ENCODE measurements at regions not wholly inside any gene's neighbourhood (a gene's known extent, or its start where the extent isn't known, plus 50 kb on each side); places are given as distances from the start of the nearest gene placed in this dataset.

DNA sequence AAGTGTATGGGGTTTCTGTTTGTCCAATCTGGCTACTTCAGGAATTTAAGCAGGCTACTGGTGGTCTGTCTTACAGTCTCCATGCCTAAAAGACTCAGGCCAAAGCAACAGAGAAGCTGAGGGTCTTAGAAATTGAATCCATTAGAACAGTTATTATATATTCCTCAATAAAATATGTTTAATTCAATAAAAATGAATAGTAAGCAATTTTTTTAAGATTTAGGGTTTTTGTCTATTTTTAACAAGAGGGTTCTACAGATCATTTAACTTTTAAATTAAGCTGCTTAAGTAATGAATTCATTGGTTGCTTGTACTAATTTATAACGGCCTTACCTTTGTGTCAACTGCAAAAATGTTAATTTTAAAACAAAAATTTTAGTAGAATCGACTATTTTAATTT, 832.6 kb upstream of the SLC39A10 start (continued):
- no peak for TF ChIP-seq ZC3H13 (CRISPR knock-in tag; IDR thresholded peaks at IDR 0.05)

DNA sequence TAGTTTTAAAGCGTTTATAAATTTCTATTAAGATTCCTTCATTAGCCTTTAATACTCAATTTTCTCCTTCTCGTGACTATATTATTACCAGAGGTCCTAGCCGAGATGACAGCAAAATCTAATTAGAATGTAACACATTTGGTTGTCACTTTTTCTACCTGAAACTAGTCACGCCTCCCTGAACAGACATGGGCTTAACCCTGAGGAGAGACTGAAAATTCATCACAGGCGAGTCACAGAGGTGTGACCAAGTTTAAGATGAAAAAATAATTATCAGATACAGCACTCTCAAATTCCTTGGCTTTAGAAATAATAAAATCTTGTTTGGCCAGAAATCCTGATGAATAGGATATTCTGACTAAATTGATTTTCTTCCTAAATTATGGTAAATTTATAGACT, 834.4 kb upstream of the SLC39A10 start:
- DNase-seq (ENCODE audit: low spot score) = no peak
- H3K9ac ChIP-seq (ENCODE audit: insufficient read depth, low read depth, low read length) = no peak overlapping the region
- H3K4me2 ChIP-seq (ENCODE audit: low read depth, low read length) = no peak overlapping the region
- POLR2A ChIA-PET = no interaction called here
- ATAC-seq = no peak
- FAIRE-seq = no peak
- 2% methylated on average over 5 of the region's 5 CpGs for WGBS (ENCODE audit: low lambda C conversion rate)
- H3K27me3 ChIP-seq (ENCODE audit: control insufficient read depth in 1 of 2, insufficient read depth in 2 of 2, low read length in 2 of 2) = no peaks in the 10 kb centered on the region
- BruUV-seq (replicated peaks) = no TSS peak
- no peak for TF ChIP-seq EZH2 (conservative IDR thresholded peaks at IDR 0.05; ENCODE audit: low read depth, low read length)
- TF ChIP-seq KAT2B (IDR thresholded peaks at IDR 0.05; ENCODE audit: borderline replicate concordance, low read depth, low read length) = no peak
- no peak for TF ChIP-seq ZNF350 (CRISPR knock-in tag; IDR thresholded peaks at IDR 0.05; ENCODE audit: borderline replicate concordance, low read depth)
- no peak overlapping the region for H3K27ac ChIP-seq (ENCODE audit: extremely low read length, insufficient read depth, low read length)
- H2AFZ ChIP-seq (ENCODE audit: low read length) = no peak overlapping the region
- CTCF ChIA-PET (ENCODE audit: low intra/inter-chr PET ratio, low total read pairs) = no interaction called here
- intact Hi-C loops (cut with micrococcal nuclease; ENCODE audit: unreplicated experiment) (no loop called here), in situ Hi-C loops (cut with HindIII; ENCODE audit: extremely low pct_ligation_motif_present, low pct_unique_long_range_greater_than_20kb) (no loop called here)
- H3K4me1 ChIP-seq (ENCODE audit: insufficient read depth, low read length) = no peaks in the 10 kb centered on the region
- H3K36me3 ChIP-seq (replicated peaks in 1 of 2; ENCODE audit: control insufficient read depth in 1 of 2, insufficient read depth in 2 of 2, low read length in 2 of 2) = no peaks in the 10 kb centered on the region
- no peaks in the 10 kb centered on the region for H4K20me1 ChIP-seq (ENCODE audit: insufficient read depth, low read length)
- H3K4me3 ChIP-seq (replicated peaks in 1 of 3; ENCODE audit: insufficient read depth in 1 of 3, low read depth in 2 of 3, low read length in 3 of 3) = no peak overlapping the region
- no peaks in the 10 kb centered on the region for H3K79me2 ChIP-seq (ENCODE audit: insufficient read depth, low read length)
- H3K9me3 ChIP-seq (ENCODE audit: low read length) = no peaks in the 10 kb centered on the region

GRCh38 chr2:194822097-194822496, 834.9 kb upstream of the SLC39A10 start:
- POLR2A ChIA-PET = no interaction called here
- Histone ChIP-seq H3K79me2 (ENCODE audit: insufficient read depth, low read length) (no peaks in the 10 kb centered on the region), H3K36me3 (replicated peaks in 1 of 2; ENCODE audit: control insufficient read depth in 1 of 2, insufficient read depth in 2 of 2, low read length in 2 of 2) (no peaks in the 10 kb centered on the region), H3K9ac (ENCODE audit: insufficient read depth, low read depth, low read length) (no peak overlapping the region), H3K9me3 (ENCODE audit: low read length) (no peaks in the 10 kb centered on the region), H4K20me1 (ENCODE audit: insufficient read depth, low read length) (no peaks in the 10 kb centered on the region), H3K4me3 (replicated peaks in 1 of 3; ENCODE audit: insufficient read depth in 1 of 3, low read depth in 2 of 3, low read length in 3 of 3) (no peak overlapping the region), H3K27me3 (ENCODE audit: control insufficient read depth in 1 of 2, insufficient read depth in 2 of 2, low read length in 2 of 2) (no peaks in the 10 kb centered on the region), H2AFZ (ENCODE audit: low read length) (no peak overlapping the region), H3K27ac (ENCODE audit: extremely low read length, insufficient read depth, low read length) (no peak overlapping the region), H3K4me2 (ENCODE audit: low read depth, low read length) (no peak overlapping the region), H3K4me1 (ENCODE audit: insufficient read depth, low read length) (no peaks in the 10 kb centered on the region)
- ATAC-seq (no peak), DNase-seq (ENCODE audit: low spot score) (no peak), FAIRE-seq (no peak)
- CTCF ChIA-PET (ENCODE audit: low intra/inter-chr PET ratio, low total read pairs) = no interaction called here
- intact Hi-C loops (cut with micrococcal nuclease; ENCODE audit: unreplicated experiment) = no loop called here
- in situ Hi-C loops (cut with HindIII; ENCODE audit: extremely low pct_ligation_motif_present, low pct_unique_long_range_greater_than_20kb) = no loop called here
- WGBS (ENCODE audit: low lambda C conversion rate) = 12% methylated on average over 1 of the region's 1 CpG
- BruUV-seq (replicated peaks) = no TSS peak
- TF ChIP-seq MED1 (CRISPR knock-in tag; IDR thresholded peaks at IDR 0.05) = no peak
- TF ChIP-seq BHLHE40 (IDR thresholded peaks at IDR 0.05; ENCODE audit: low read length) = no peak
- TF ChIP-seq CCAR2 (optimal IDR thresholded peaks at IDR 0.05; ENCODE audit: low read depth, low read length) = no peak
- no peak for TF ChIP-seq MNT (IDR thresholded peaks at IDR 0.05)
- TF ChIP-seq SCMH1 (CRISPR knock-in tag; IDR thresholded peaks at IDR 0.05; ENCODE audit: borderline replicate concordance) = no peak
- TF ChIP-seq ZNF232 (CRISPR knock-in tag; IDR thresholded peaks at IDR 0.05; ENCODE audit: borderline replicate concordance) = no peak
- TF ChIP-seq ZNF569 (CRISPR knock-in tag; IDR thresholded peaks at IDR 0.05; ENCODE audit: borderline replicate concordance) = no peak
- TF ChIP-seq FIP1L1 (IDR thresholded peaks at IDR 0.05; ENCODE audit: borderline replicate concordance, insufficient read depth, low read depth, low read length) = no peak
- no peak for TF ChIP-seq DPF2 (CRISPR knock-in tag; IDR thresholded peaks at IDR 0.05; ENCODE audit: borderline replicate concordance, low read depth)
- TF ChIP-seq ZNF101 (CRISPR knock-in tag; IDR thresholded peaks at IDR 0.05; ENCODE audit: borderline replicate concordance, low read depth) = no peak
- no peak for TF ChIP-seq ZNF772 (CRISPR knock-in tag; IDR thresholded peaks at IDR 0.05)
- TF ChIP-seq JDP2 (CRISPR knock-in tag; IDR thresholded peaks at IDR 0.05; ENCODE audit: borderline replicate concordance) = no peak
- TF ChIP-seq KDM5B (CRISPR knock-in tag; IDR thresholded peaks at IDR 0.05; ENCODE audit: borderline replicate concordance) = no peak
- TF ChIP-seq ZFP36 (IDR thresholded peaks at IDR 0.05; ENCODE audit: borderline replicate concordance, low read depth, low read length, partially characterized antibody) = no peak
- no peak for TF ChIP-seq ZSCAN21 (CRISPR knock-in tag; IDR thresholded peaks at IDR 0.05; ENCODE audit: borderline replicate concordance)
